ENCODE measurements at regions not wholly inside any gene's neighbourhood (a gene's known extent, or its start where the extent isn't known, plus 50 kb on each side); places are given as distances from the start of the nearest gene placed in this dataset.

DNA sequence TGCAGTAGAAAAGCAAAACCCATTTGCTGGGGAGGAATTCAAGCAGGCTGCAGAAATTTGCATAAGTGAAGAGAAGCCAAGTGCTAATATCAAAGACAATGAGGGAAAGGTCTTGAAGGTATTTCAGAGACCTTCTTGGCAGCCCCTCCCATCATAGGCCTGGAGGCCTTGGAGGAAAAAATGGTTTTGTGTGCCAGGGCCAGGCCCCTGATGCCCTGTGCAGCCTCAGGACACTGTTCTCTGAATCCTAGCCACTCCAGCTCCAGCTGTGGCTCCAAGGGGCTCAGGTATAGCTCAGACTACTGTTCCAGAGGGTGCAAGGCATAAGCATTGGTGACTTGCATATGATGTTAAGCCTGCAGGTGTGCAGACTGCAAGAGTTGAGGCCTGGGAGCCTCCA lies 463.2 kb upstream of the ATXN8OS start:
- TF ChIP-seq CTCF (IDR thresholded peaks at IDR 0.05; ENCODE audit: low read length) (no peak), EZH2 (optimal IDR thresholded peaks at IDR 0.05; ENCODE audit: low read depth, low read length) (no peak)
